ENCODE measurements at regions not wholly inside any gene's neighbourhood (a gene's known extent, or its start where the extent isn't known, plus 50 kb on each side); places are given as distances from the start of the nearest gene placed in this dataset.

GRCh38 chr12:44441155-44441554 lies 435.0 kb downstream of the NELL2 start (continued):
- TF ChIP-seq ZBTB4 (CRISPR knock-in tag; IDR thresholded peaks at IDR 0.05) (no peak), SREBF2 (IDR thresholded peaks at IDR 0.05; ENCODE audit: low read length) (no peak)

Measured in GM12878 (cell line).